ENCODE measurements at regions not wholly inside any gene's neighbourhood (a gene's known extent, or its start where the extent isn't known, plus 50 kb on each side); places are given as distances from the start of the nearest gene placed in this dataset.

GRCh38 chr4:43112139-43112538, 219.6 kb downstream of the GRXCR1 start:
- TF ChIP-seq ZNF248 (tag by site-specific recombination; IDR thresholded peaks at IDR 0.05) (no peak), PBX3 (CRISPR knock-in tag; IDR thresholded peaks at IDR 0.05) (no peak), ZNF155 (tag by site-specific recombination; IDR thresholded peaks at IDR 0.05) (no peak), ZNF274 (IDR thresholded peaks at IDR 0.05; ENCODE audit: low read length) (no peak), ZNF274 (tag by site-specific recombination; IDR thresholded peaks at IDR 0.05; ENCODE audit: borderline replicate concordance) (no peak), ZBTB21 (tag by site-specific recombination; IDR thresholded peaks at IDR 0.05) (no peak), ZFP69B (tag by site-specific recombination; IDR thresholded peaks at IDR 0.05) (no peak), ZNF221 (tag by site-specific recombination; IDR thresholded peaks at IDR 0.05; ENCODE audit: borderline replicate concordance) (no peak), ZBTB1 (tag by site-specific recombination; IDR thresholded peaks at IDR 0.05) (no peak)
- TF ChIP-seq, protein P1, sequence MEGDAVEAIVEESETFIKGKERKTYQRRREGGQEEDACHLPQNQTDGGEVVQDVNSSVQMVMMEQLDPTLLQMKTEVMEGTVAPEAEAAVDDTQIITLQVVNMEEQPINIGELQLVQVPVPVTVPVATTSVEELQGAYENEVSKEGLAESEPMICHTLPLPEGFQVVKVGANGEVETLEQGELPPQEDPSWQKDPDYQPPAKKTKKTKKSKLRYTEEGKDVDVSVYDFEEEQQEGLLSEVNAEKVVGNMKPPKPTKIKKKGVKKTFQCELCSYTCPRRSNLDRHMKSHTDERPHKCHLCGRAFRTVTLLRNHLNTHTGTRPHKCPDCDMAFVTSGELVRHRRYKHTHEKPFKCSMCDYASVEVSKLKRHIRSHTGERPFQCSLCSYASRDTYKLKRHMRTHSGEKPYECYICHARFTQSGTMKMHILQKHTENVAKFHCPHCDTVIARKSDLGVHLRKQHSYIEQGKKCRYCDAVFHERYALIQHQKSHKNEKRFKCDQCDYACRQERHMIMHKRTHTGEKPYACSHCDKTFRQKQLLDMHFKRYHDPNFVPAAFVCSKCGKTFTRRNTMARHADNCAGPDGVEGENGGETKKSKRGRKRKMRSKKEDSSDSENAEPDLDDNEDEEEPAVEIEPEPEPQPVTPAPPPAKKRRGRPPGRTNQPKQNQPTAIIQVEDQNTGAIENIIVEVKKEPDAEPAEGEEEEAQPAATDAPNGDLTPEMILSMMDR (tag by site-specific recombination; IDR thresholded peaks at IDR 0.05): no peak
